ENCODE measurements at regions not wholly inside any gene's neighbourhood (a gene's known extent, or its start where the extent isn't known, plus 50 kb on each side); places are given as distances from the start of the nearest gene placed in this dataset.

DNA sequence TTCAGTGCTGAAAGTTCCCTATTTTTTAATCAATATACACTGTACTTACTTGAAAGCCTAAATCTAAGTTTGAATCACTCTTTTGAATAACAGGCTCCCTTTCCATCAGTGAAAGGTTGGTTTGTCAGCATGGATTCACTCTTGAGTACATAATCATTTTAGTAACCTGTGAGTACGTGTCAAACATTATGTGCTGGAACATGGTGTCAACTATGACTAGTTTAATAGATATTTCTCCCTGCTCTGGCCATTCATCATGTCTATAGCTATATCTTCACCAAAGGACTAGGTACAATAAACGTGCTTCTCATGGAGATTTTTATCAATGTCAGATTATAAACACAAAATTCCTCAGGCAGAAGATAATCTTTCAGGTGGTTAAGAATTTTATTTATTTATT lies 61.7 kb upstream of the MDFIC start:
- no peaks in the 10 kb centered on the region for H3K79me2 ChIP-seq (ENCODE audit: insufficient read depth, low read length)
- H3K36me3 ChIP-seq (ENCODE audit: insufficient read depth, low read length), result no peaks in the 10 kb centered on the region
- H3K9me3 ChIP-seq (ENCODE audit: insufficient read depth, low read length, severe bottlenecking), result no peaks in the 10 kb centered on the region
- no peaks in the 10 kb centered on the region for H3K4me1 ChIP-seq (ENCODE audit: insufficient read depth, low read length)
- no peak overlapping the region for H3K4me3 ChIP-seq (ENCODE audit: low read depth in 1 of 2, low read length in 2 of 2)
- ATAC-seq (ENCODE audit: insufficient read depth, low read depth), result no peak
- H4K20me1 ChIP-seq (ENCODE audit: insufficient read depth, low read length), result no peaks in the 10 kb centered on the region
- H3K9ac ChIP-seq (ENCODE audit: low read depth, low read length), result no peak overlapping the region
- no peak overlapping the region for H3K4me2 ChIP-seq (ENCODE audit: insufficient read depth, low read length)
- H3K27ac ChIP-seq (ENCODE audit: low read length), result no peak overlapping the region
- no peaks in the 10 kb centered on the region for H3K27me3 ChIP-seq (ENCODE audit: insufficient read depth, low read length, poor library complexity)
- TF ChIP-seq, protein P1, sequence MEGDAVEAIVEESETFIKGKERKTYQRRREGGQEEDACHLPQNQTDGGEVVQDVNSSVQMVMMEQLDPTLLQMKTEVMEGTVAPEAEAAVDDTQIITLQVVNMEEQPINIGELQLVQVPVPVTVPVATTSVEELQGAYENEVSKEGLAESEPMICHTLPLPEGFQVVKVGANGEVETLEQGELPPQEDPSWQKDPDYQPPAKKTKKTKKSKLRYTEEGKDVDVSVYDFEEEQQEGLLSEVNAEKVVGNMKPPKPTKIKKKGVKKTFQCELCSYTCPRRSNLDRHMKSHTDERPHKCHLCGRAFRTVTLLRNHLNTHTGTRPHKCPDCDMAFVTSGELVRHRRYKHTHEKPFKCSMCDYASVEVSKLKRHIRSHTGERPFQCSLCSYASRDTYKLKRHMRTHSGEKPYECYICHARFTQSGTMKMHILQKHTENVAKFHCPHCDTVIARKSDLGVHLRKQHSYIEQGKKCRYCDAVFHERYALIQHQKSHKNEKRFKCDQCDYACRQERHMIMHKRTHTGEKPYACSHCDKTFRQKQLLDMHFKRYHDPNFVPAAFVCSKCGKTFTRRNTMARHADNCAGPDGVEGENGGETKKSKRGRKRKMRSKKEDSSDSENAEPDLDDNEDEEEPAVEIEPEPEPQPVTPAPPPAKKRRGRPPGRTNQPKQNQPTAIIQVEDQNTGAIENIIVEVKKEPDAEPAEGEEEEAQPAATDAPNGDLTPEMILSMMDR (IDR thresholded peaks at IDR 0.05; ENCODE audit: borderline replicate concordance, extremely low read depth, low read length, poor library complexity, severe bottlenecking), result no peak
- TF ChIP-seq EZH2 (IDR thresholded peaks at IDR 0.05; ENCODE audit: borderline replicate concordance, low read depth, low read length, severe bottlenecking), result no peak
- no peak for DNase-seq
- H2AFZ ChIP-seq (ENCODE audit: low read depth, low read length), result no peak overlapping the region

DNA sequence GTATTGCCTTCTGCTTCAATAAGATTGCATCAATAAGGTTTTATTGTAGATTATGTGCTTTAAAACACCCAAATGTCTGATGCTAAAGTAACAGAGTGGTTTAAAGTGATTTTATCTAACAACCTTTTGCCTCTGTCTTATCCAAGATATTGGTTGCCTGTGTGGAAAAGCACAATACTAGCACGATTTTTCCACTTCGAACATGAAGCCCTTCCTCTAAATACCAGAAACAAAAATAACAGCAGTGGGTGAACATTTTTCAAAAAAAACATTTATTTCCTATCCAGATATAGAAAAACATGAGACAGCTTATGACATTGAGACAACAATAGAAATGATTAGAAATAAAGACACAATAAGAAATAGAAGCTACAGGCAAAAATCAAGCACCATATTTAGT lies 59.5 kb upstream of the MDFIC start:
- Histone ChIP-seq H3K36me3 (ENCODE audit: insufficient read depth, low read length) (no peaks in the 10 kb centered on the region), H4K20me1 (ENCODE audit: insufficient read depth, low read length) (no peaks in the 10 kb centered on the region), H3K9ac (ENCODE audit: low read depth, low read length) (no peak overlapping the region), H3K79me2 (ENCODE audit: insufficient read depth, low read length) (no peaks in the 10 kb centered on the region), H3K4me2 (ENCODE audit: insufficient read depth, low read length) (no peak overlapping the region), H3K4me3 (ENCODE audit: low read depth in 1 of 2, low read length in 2 of 2) (no peak overlapping the region), H3K27ac (ENCODE audit: low read length) (no peak overlapping the region), H3K27me3 (ENCODE audit: insufficient read depth, low read length, poor library complexity) (no peaks in the 10 kb centered on the region), H3K4me1 (ENCODE audit: insufficient read depth, low read length) (no peaks in the 10 kb centered on the region), H3K9me3 (ENCODE audit: insufficient read depth, low read length, severe bottlenecking) (no peaks in the 10 kb centered on the region), H2AFZ (ENCODE audit: low read depth, low read length) (no peak overlapping the region)
- ATAC-seq (ENCODE audit: insufficient read depth, low read depth) (no peak), DNase-seq (no peak)
- TF ChIP-seq, protein P1 (IDR thresholded peaks at IDR 0.05; ENCODE audit: borderline replicate concordance, extremely low read depth, low read length, poor library complexity, severe bottlenecking), result no peak
- no peak for TF ChIP-seq EZH2 (IDR thresholded peaks at IDR 0.05; ENCODE audit: borderline replicate concordance, low read depth, low read length, severe bottlenecking)

DNA sequence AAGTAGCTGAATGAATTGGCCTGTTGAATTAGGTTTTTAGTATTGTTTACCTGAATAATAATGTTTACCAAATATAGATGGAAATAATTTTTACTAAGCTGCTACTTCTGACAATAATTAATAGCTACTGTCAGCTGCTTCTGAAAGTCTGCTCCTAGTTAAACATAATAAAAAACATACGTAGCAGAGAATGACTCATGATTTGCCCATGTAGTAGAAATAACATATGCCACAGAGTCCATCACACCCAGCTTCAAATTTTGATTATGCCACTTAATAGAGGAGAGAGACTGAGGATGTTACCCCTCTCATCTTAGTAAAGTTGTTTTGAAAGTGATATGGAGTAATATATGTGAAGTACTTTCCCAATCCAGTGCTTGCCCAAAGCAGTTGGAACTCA lies 57.6 kb upstream of the MDFIC start:
- no peaks in the 10 kb centered on the region for H3K9me3 ChIP-seq (ENCODE audit: insufficient read depth, low read length, severe bottlenecking)
- H3K27me3 ChIP-seq (ENCODE audit: insufficient read depth, low read length, poor library complexity), result no peaks in the 10 kb centered on the region
- ATAC-seq (ENCODE audit: insufficient read depth, low read depth), result no peak
- DNase-seq, result no peak
- H3K79me2 ChIP-seq (ENCODE audit: insufficient read depth, low read length), result no peaks in the 10 kb centered on the region
- H3K36me3 ChIP-seq (ENCODE audit: insufficient read depth, low read length), result no peaks in the 10 kb centered on the region
- no peak overlapping the region for H3K27ac ChIP-seq (ENCODE audit: low read length)
- no peak for TF ChIP-seq EZH2 (IDR thresholded peaks at IDR 0.05; ENCODE audit: borderline replicate concordance, low read depth, low read length, severe bottlenecking)
- TF ChIP-seq, protein P1 (IDR thresholded peaks at IDR 0.05; ENCODE audit: borderline replicate concordance, extremely low read depth, low read length, poor library complexity, severe bottlenecking), result no peak
- H3K4me1 ChIP-seq (ENCODE audit: insufficient read depth, low read length), result no peaks in the 10 kb centered on the region
- no peaks in the 10 kb centered on the region for H4K20me1 ChIP-seq (ENCODE audit: insufficient read depth, low read length)
- H3K4me2 ChIP-seq (ENCODE audit: insufficient read depth, low read length), result no peak overlapping the region
- H3K9ac ChIP-seq (ENCODE audit: low read depth, low read length), result no peak overlapping the region
- H2AFZ ChIP-seq (ENCODE audit: low read depth, low read length), result no peak overlapping the region
- no peak overlapping the region for H3K4me3 ChIP-seq (ENCODE audit: low read depth in 1 of 2, low read length in 2 of 2)

DNA sequence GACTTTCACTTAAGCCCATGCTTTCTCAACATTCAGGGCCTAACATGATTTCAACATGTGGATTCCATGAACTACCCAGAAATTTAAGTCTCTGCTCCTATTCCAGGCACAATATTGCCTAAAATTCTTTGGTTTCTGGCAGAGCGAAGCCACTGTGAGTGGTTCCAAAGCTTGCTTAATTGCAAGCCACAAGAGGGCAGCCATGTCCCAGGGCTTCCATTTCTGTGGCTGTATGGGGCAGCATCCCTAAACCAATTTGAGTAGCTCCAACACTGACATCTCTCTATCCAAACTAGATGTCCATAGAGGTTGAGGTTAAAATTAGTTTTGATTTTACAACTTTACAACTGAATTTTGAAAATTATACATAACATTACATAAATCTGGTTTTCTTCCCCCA lies 56.3 kb upstream of the MDFIC start:
- Histone ChIP-seq H3K27me3 (ENCODE audit: insufficient read depth, low read length, poor library complexity) (no peaks in the 10 kb centered on the region), H3K4me2 (ENCODE audit: insufficient read depth, low read length) (no peak overlapping the region), H3K4me1 (ENCODE audit: insufficient read depth, low read length) (no peaks in the 10 kb centered on the region), H3K79me2 (ENCODE audit: insufficient read depth, low read length) (no peaks in the 10 kb centered on the region), H3K27ac (ENCODE audit: low read length) (no peak overlapping the region), H3K36me3 (ENCODE audit: insufficient read depth, low read length) (no peaks in the 10 kb centered on the region), H2AFZ (ENCODE audit: low read depth, low read length) (no peak overlapping the region), H4K20me1 (ENCODE audit: insufficient read depth, low read length) (no peaks in the 10 kb centered on the region), H3K9ac (ENCODE audit: low read depth, low read length) (no peak overlapping the region), H3K9me3 (ENCODE audit: insufficient read depth, low read length, severe bottlenecking) (no peaks in the 10 kb centered on the region), H3K4me3 (ENCODE audit: low read depth in 1 of 2, low read length in 2 of 2) (no peak overlapping the region)
- DNase-seq, result peak; percentile 63
- TF ChIP-seq, protein P1 (IDR thresholded peaks at IDR 0.05; ENCODE audit: borderline replicate concordance, extremely low read depth, low read length, poor library complexity, severe bottlenecking), result peak; percentile 76
- no peak for TF ChIP-seq EZH2 (IDR thresholded peaks at IDR 0.05; ENCODE audit: borderline replicate concordance, low read depth, low read length, severe bottlenecking)
- peak; percentile 95 for ATAC-seq (ENCODE audit: insufficient read depth, low read depth)

All from DND-41 (cell line).